Uterus (tissue), 2 donors: ENCODE measurements at regions not wholly inside any gene's neighbourhood (a gene's known extent, or its start where the extent isn't known, plus 50 kb on each side); places are given as distances from the start of the nearest gene placed in this dataset.

Experiments
- POLR2A ChIP-seq, 2 donors: fragments of 450-650 bp; IDR thresholded peaks; one replicate each; pipeline ENCODE4 v1.6.1; 2016; ENCODE audit warnings: antibody characterized with exemption in 2 of 2, mild to moderate bottlenecking in 1 of 2, moderate library complexity in 1 of 2
- TF ChIP-seq, protein P1 (sequence below), 4 experiments: fragments of 200-600 bp in 2 of 4; fragments of 450-650 bp in 2 of 4; sonication (generic) in 2 of 4; IDR thresholded peaks; one replicate each; pipeline ENCODE4 v1.5.1; 2016 to 2019; ENCODE audit warnings: antibody characterized with exemption in 4 of 4, mild to moderate bottlenecking in 2 of 4, moderate library complexity in 1 of 4

GRCh38 chr12:28884904-28885679 lies 264.0 kb upstream of the FAR2 start:
- TF ChIP-seq, protein P1, sequence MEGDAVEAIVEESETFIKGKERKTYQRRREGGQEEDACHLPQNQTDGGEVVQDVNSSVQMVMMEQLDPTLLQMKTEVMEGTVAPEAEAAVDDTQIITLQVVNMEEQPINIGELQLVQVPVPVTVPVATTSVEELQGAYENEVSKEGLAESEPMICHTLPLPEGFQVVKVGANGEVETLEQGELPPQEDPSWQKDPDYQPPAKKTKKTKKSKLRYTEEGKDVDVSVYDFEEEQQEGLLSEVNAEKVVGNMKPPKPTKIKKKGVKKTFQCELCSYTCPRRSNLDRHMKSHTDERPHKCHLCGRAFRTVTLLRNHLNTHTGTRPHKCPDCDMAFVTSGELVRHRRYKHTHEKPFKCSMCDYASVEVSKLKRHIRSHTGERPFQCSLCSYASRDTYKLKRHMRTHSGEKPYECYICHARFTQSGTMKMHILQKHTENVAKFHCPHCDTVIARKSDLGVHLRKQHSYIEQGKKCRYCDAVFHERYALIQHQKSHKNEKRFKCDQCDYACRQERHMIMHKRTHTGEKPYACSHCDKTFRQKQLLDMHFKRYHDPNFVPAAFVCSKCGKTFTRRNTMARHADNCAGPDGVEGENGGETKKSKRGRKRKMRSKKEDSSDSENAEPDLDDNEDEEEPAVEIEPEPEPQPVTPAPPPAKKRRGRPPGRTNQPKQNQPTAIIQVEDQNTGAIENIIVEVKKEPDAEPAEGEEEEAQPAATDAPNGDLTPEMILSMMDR (IDR thresholded peaks at IDR 0.05) = no peak
- no peak for TF ChIP-seq POLR2A (IDR thresholded peaks at IDR 0.05)
